NCI-H345 (cell line): ENCODE measurements at regions not wholly inside any gene's neighbourhood (a gene's known extent, or its start where the extent isn't known, plus 50 kb on each side); places are given as distances from the start of the nearest gene placed in this dataset.

Experiments
- DNase-seq: peaks from one replicate; lab custom pipeline; 2025; lab: John Stamatoyannopoulos, UW

DNA sequence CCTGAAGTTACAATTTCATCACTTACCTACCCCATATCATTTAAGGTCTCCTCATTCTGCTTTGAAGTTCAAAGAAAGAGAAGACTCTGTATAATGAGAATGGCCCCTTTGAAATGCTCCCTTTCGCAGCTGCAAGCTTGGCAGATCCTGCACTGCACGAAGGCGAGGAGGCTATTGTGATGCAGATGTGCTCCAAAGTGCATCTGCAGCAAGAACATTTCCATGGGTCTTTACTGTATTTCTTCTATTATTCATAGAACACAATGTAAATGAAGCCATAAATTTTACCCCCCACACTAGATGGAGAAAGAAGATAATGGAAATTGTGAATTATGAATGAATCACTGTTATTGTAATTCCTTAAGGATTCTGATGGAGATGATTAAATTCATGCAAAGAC is 178.7 kb downstream of the CHD9NB start:
- DNase-seq, result no peak

DNA sequence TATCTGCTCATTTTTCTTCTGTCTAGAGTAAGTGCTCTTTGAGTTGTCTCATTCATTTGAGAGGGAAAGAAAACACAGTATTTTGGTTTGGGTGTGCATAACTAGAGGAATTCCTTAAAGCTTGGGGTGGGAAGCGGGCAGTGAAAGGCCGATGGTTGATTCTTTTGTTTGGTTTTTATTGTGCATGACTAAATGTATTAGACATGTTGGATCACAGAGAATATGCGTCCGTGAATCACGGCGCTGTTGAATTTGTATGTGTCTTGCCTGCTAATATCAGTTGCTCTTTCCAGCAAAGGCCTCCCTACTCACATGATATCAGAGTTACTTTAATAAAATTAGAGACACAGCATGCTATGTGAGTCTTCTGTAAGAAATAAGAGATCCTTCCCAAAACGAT is 180.0 kb downstream of the CHD9NB start:
- DNase-seq, result no peak

DNA sequence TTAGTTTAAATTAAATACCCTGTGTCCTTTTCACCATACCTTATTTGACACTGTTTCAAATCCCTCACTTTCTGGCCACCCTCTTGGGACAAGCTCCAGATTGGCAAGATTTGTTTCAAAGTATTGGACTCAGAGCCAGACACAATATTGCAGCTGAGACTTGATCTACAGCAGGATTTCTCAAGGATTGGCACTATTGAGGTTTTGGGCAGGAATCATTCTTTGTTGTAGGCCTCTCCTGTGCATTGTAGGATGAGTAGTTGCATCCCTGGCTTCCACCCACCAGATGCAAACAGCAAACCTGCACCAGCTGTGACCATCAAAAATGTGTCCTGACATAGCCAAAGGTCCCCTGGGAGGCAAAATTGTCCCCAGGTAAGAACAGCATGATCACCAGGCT is 181.2 kb downstream of the CHD9NB start:
- DNase-seq, result no peak

DNA sequence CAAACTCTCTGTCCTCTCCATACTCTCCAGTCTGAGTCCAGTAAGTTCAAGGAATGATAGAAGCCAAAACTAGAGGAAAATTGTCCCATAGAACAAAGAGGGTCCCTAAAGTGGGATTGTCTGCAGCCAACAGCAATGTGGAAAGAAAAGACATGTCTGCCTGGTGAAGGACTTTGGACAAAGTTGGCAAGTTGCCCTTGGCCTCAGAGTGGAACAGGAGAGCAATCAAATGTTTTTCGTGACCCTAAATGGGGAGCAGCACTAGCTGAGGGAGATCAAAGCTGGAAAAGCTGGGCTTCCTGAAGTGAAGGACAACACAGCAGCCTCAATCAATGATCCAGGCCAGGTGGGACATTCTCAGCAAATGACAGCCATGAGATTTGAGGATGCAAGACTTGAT is 183.5 kb downstream of the CHD9NB start:
- no peak for DNase-seq

DNA sequence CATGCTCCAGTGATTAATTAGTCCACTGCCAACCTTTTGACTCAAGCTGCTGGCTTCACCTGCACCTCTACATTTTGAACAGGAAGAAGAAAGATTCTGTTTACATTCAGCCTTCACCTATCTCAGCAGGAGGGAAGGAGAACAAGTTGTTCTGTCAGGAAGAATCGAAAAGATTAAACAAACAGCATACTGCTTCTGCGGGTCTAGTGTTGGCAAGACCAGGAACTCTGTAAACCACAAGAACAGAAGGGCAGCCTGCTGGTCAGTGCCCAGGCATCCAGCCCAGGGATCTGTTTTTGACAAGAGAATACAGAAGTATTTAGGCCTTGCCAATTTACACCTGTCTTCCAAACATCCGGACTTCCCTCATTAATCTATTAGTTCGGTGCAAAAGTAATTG is 189.7 kb downstream of the CHD9NB start:
- no peak for DNase-seq

DNA sequence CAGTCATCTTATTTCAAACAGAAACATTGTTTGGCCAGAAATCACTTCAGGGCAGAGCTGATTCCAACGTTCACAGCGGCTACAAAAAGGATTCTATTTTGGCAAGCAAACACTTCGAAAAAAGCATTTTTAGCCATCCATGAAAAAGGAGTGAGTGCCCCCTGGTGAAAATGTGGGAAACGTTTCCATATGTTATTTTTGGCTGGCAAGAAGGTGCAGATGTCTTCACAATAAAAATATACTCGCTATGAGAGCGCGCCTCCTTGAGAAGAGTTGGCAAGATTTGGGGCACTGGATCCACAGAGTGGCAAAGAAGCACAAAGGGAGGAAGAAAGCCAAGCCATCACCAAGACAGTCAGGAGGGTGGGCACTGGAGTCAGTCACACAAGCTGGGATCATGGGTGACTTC is 191.1 kb downstream of the CHD9NB start:
- DNase-seq, result peak; percentile 12

DNA sequence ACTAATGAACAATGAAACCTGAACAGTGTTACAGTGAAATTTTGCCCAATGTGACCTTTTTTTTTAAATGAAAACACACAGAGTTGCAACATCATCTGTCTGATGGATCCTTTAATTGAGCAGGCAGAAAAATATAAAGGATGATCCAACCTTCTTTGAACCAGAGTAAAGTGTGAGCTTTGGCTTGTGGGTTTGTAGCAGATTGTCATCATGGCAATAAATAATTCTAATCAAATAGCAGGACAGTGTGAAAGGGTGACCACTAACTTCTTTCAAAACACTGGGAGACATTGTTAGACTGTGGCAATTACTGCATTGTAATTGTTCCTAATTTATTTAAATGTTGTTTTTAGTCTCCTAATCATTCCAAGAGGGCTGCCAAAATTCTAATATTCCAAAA is 197.2 kb downstream of the CHD9NB start:
- no peak for DNase-seq

DNA sequence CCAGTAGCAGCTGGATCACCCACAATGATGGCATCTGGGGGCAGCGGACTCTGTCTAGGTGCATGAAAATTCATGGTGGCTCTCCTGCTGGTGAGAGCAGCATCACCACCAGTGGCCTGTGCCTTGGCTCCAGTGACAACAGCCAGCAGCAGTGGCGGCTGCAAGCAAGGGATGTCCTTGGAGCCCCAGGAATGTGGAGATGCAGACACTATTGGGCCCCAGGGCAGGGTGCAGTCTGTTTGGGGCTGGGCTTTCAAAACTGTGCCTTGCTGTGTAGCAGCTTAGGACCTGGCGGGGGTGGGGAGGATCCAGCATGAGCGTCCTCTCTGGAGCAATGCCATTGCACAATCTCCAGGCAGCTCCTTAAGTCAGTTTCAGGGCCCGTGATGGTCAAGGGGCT is 199.7 kb downstream of the CHD9NB start:
- no peak for DNase-seq

DNA sequence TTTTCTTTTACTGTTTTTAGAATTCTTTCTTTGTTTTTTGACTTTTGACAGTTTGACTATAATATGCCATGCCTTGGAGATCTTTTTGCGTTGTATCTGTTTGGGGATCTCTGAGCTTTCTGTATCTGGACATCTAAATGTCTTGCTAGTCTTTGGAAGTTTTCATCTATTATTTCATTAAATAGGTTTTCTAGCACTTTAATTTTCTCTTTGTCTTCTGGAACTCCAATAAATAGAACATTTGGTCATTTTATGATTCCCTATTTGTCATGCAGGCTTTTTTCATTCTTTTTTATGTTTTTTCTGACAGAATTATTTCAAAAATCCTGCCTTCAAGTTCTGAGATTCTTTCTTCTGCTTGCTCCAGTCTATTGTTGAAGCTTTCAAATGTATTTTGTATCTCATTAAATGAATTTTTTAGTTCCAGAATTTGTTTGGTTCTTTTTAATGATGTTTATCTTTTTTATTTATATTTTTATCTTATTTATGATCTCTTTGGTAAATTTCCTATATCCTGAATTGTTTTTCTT is 201.4 kb downstream of the CHD9NB start:
- DNase-seq, result no peak

DNA sequence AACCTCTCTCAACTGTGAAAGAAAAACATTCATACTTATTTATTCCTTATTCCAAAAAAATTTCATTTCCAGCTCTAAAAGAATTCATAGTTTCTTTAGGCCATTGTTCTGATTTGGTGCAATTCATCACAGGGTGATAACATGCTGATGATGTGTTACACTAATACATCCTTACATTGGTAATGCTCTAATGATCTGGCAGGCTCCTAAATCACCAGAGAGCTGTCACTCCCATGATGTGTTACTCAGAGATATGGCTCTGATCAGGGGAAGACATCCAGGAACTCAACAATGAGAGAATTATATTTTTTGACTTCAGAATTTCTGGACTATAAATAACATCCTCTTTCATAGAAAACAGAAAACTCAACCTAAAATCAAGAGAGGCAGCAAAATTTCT is 209.3 kb downstream of the CHD9NB start:
- no peak for DNase-seq

DNA sequence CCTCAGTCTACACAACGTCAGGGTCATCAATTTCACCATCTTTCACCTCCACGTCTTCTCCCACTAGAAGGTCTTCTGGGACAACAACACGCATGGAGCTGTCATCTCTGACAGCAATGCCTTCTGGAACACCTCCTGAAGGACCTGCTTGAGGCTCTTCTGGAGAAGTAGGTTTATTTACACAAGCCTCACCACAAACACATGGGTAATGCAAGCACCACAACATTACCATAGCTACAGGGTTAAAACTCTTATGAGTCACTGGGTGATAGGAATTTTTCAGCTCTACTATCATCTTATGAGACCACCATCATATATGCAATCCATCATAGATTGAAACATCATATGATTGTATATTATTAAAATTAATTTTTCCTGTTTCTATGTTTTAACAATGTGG is 215.4 kb downstream of the CHD9NB start:
- DNase-seq, result no peak

DNA sequence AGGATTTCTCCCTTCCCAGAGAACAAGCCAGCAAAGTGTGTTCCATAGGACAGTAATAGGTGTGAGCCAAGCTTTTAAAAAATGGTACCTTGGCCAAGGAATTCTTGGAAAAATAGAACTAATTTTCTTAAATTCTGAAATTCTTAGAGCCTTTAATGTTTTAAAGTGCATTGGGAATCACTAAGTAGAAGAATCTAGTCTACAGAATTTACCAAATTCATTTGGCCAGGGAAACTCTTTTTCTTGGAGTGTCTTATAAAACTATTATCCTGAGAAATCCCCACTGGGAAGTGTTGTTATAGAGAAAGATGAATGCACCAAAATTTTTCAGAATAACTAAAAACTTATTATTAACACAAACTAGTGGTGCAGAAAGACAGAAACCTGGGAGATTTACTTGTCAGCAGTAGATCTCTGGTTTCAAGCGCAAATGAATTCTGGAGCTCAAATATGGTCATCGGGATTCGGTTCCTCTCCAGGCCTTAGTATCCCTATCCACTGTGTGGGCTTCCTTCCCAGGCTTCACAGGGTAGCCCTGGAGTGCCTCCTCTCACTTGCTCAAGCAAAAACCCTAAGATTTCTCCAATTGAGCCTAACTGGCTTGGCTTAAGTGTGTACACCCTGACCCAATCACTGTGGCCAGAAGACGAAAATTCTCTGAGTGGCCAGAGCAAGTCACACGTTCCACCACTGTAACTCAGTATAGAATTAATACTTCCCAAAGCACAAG is 217.8 kb downstream of the CHD9NB start:
- DNase-seq, result no peak

DNA sequence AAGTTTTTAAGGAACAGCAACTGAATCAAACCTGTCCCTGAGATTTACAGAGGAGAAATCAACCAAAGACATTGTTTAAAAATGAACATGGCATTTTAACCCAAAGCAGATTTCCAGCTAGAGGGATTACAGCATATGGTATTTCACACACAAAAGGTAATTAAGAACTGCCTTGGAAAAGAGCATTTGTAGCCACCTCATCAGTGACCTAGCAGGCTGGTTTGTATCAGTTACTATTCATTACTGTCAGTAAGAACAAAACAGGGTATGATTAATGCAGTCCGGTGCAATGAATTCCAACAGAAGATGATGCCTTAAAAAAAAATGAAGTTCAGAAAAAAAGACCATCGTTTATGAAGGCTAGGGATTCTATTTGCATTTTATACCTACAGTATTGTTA is 219.9 kb downstream of the CHD9NB start:
- no peak for DNase-seq

DNA sequence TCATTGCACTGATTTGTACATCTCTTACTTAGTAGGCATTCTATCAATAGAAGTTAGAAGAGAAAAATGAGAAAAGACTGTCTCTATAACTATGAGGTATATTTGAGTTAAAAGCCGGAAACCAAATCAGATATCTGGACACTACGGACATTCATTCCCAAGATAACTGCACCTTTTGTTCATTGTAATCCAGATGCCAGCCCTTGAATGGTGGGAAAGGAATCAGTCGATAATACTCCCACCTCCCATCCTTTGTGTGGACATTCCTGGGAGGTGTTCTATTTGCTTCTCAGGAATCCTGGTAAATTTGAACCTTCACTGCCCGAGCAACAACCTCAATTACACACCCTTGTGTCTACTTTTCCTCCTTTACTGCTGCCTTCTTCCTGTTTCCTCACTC is 225.2 kb downstream of the CHD9NB start:
- DNase-seq, result no peak

DNA sequence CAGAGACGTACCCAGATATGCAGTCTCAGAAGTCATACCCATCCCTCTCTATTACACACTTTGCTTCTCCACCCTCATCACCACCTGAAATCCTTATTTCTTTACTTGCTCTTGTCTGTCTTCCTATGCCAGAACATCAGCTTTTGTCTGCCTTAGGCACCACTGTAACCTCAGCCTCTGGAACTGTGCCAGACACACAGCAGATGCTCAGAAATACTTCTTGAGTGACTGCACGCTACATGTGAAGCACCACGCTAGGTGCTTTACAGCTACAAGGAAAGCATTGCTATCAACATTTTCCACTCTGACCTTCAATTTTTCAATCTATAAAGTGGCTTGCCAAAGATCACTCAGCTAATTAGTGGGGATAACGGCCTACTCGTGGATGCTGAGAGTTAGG is 226.8 kb downstream of the CHD9NB start:
- peak; percentile 75 for DNase-seq

DNA sequence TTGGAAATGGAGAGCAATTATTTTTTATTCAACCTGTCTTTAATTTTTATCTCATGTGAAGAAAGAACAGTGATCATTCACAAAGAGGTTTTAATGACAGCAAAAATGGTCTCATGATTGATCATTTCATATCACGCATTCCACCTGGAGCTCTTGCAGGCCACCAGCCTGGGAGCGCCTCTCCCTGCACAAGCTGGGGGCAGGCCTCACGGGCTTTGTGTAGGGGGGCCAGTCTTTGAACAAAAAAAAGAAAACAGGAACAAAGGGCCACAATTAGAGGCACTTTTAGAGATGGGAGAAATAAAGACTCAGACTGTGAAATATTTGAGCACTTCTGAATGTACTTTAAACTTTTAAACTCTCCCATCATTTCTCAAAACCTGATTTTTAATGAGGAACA is 232.9 kb downstream of the CHD9NB start:
- no peak for DNase-seq

DNA sequence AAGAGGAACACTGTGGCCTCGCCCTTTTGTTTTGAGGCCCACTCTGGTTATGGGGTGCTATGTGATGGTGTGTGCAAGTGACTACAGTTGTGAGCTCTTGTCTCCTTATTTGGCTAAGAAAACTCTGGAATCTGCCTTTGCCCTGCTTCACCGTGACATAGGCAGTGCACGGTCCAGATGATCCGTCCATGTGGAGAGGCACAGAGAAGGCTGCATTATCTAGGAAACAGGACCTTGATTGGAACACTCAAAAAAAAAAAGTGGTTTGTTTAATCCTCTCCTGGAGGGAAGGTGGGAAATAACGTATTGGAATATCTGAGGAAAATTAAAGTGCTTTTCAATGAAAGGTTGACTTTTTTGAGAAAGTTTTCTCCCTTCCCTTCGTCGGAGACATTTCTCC is 233.3 kb downstream of the CHD9NB start:
- no peak for DNase-seq

DNA sequence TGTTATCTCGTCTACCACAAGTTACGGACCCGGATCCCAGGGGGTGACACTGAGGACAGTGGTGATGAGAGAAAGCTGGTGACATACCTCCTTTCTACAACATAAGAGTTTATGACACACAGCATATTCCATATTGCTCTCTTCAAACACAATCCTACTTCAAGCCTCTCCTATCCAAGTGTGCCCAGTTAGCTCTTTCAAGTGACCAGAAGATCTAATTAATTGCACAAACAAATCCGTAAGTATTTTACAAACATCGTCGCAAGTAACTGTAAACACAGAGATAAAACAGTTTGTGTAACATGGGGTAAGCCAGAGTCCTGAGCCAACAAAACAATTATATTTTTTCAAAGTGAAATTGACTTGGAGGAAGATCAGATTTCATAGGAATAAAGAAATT is 235.0 kb downstream of the CHD9NB start:
- no peak for DNase-seq

DNA sequence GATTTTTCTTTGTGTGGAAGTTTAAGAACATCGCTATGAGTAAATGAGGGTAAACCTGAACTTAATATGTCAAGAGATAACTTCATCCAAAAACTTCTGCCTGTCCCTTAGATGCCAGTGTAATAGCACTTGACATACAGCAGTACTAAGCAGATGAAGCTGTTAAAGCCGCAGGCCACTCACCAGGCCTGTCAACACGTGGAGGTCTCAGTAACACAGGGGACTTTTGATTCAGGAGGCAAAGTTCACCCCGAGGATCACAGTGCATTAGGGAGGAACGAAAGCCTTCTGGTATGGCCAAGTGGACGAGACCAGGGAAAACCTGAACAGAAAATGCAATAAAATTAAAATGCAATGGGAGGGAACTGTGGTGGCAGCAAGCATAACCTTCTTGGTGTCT is 235.7 kb downstream of the CHD9NB start:
- no peak for DNase-seq

DNA sequence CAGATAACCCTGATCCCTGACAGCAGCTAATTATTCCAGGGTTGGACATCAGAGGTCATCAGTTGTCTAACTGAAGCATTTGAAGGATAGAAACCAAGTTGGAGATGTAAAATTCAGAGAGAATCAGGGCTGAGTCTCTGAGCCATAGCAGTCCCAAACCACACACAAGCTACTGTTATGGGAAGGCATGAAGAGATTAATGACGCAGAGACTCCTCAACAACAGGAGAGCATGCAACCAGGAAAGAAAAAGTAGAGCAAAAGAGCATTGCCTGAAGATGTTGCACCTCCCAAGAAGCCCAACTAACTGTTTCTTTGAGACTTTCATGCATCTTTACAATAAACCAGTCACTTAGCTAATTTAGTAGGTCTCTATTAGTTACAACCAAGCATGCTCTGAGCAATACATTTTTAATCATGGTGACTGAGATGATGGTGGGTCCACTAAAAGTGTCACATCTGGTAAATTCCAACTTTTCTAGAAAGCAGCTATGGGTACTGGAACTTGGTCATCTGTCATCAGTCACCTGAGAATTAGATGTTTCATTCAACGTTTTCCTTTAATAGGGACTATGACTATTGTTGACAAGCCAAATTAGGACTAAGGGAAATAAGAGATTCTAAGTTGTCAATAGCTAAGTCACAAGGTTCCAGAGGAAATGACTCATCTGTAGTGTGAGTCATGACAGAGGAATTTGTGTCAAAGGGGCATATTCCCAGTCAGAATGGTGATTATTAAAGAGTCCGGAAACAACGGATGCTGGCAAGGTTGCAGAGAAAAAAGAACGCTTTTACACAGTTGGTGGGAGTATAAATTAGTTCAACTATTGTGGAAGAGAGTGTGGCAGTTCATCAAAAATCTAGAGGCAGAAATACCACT is 239.8 kb downstream of the CHD9NB start:
- DNase-seq, result no peak

DNA sequence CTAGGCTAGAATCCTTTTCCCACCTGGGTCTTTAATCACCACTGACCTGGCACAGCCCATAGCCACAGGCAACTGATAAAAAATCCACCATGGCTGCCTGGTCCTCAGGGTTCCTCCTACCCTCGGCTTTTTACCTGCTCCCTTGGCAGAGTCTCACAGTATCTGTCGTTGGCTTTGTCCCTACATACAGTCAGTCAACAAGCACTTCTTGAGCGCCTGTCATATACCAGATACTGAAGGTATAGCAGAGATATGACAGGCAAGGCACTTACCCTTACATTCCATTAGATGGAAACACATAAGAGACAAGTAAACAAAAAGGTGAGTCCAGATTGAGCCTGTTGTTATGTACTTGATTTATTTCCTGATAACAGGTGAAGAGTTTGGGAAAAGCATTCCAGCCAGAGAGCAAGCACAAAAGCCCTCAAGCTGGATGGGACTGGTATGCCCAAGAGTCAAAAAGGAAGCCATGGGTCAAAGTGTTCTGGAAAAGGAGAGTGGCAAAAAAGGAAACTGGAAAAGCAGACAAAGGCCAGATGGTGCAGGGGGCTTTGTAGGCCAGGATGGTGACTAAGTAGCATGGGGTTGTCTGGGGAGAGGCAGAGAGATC is 247.0 kb downstream of the CHD9NB start:
- DNase-seq, result no peak

DNA sequence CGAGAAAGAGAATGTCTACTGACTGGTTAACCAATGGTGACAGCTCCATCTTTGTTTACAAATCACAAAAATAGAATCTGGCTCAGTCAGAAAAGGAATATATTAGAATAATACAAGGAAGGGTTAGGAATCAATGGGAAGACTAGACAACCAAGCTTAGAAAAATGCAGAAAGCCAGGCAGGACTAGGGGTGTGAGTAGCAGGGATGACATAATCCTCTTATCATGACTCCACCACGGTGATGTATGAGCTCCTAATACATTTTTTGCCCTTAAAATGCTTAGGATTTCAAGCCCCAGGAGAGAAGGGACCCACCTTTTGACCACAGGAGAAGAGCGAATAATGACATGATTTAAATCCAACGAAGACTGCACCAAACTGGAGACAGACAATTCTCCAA is 252.3 kb downstream of the CHD9NB start:
- no peak for DNase-seq

DNA sequence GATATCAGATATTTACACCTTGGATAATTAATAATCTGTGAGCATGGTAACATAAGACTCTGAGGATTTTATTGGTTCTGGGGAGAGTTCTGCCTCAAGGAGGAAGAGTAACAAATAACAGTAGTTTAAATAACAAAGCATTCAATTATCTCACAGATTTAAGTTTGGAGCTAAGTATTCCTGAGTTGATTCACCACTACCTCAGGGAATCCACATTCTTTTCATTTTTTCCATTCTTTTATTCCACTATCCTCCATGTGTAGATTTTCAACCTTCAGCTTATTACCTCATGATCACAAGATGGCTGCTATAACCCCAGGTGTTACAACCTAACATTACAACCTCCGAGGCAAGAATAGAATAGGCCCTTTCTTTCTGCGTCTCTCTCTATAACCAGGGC is 252.2 kb upstream of the TOX3 start:
- DNase-seq, result no peak
